PC-9 (cell line): ENCODE measurements at regions not wholly inside any gene's neighbourhood (a gene's known extent, or its start where the extent isn't known, plus 50 kb on each side); places are given as distances from the start of the nearest gene placed in this dataset.

ENCODE experiments used
- EZH2 ChIP-seq: fragments of 200-600 bp; sonication (generic); IDR thresholded peaks from 2 replicates; pipeline ENCODE4 v1.8.0; 2017; ENCODE audit warnings: antibody characterized with exemption, low read depth
- TF ChIP-seq, protein P1 (sequence below): fragments of 200-600 bp; sonication (generic); conservative IDR thresholded peaks from 2 replicates; pipeline ENCODE4 v1.6.1; 2017; ENCODE audit warnings: mixed run types, antibody characterized with exemption, mild to moderate bottlenecking, moderate library complexity

GRCh38 chr3:46085421-46086082 is 58.3 kb upstream of the XCR1 start:
- TF ChIP-seq EZH2: no peak
- TF ChIP-seq, protein P1, sequence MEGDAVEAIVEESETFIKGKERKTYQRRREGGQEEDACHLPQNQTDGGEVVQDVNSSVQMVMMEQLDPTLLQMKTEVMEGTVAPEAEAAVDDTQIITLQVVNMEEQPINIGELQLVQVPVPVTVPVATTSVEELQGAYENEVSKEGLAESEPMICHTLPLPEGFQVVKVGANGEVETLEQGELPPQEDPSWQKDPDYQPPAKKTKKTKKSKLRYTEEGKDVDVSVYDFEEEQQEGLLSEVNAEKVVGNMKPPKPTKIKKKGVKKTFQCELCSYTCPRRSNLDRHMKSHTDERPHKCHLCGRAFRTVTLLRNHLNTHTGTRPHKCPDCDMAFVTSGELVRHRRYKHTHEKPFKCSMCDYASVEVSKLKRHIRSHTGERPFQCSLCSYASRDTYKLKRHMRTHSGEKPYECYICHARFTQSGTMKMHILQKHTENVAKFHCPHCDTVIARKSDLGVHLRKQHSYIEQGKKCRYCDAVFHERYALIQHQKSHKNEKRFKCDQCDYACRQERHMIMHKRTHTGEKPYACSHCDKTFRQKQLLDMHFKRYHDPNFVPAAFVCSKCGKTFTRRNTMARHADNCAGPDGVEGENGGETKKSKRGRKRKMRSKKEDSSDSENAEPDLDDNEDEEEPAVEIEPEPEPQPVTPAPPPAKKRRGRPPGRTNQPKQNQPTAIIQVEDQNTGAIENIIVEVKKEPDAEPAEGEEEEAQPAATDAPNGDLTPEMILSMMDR: no peak
